Heart right ventricle (tissue), 16 donors: ENCODE measurements at regions not wholly inside any gene's neighbourhood (a gene's known extent, or its start where the extent isn't known, plus 50 kb on each side); places are given as distances from the start of the nearest gene placed in this dataset.

Source experiments
- ATAC-seq, 8 donors: fragments of 200-7000 bp; cut with Tn5 transposase; one replicate each; pipeline ENCODE4 v1.9.1; 2020; ENCODE audit warnings: mild to moderate bottlenecking in 8 of 8, moderate library complexity in 8 of 8, moderate number of reproducible peaks in 1 of 8
- DNase-seq, 2 donors: peaks; one replicate each; pipeline ENCODE4 v3.0.0-alpha.2; 2020
- H3K27ac ChIP-seq, 10 donors: fragments of 200-600 bp; sonication (generic) in 2 of 10; one replicate each; pipeline versions ENCODE4 v1.5.0 to v1.8.0; 2020 to 2022; ENCODE audit warnings: mild to moderate bottlenecking in 3 of 10
- H3K27me3 ChIP-seq, 7 donors: fragments of 200-600 bp; one replicate each; pipeline ENCODE4 v1.8.0; 2021 to 2022; ENCODE audit warnings: mild to moderate bottlenecking in 2 of 7
- H3K36me3 ChIP-seq, 9 donors: fragments of 200-600 bp; sonication (generic) in 1 of 9; one replicate each; pipeline versions ENCODE4 v1.5.0 to v1.8.0; 2020 to 2022; ENCODE audit warnings: mild to moderate bottlenecking in 2 of 9
- H3K4me1 ChIP-seq, 9 donors: fragments of 200-600 bp; sonication (generic) in 1 of 9; one replicate each; pipeline versions ENCODE4 v1.5.0 to v1.8.0; 2020 to 2022; ENCODE audit warnings: mild to moderate bottlenecking in 4 of 9
- H3K4me3 ChIP-seq, 10 donors: fragments of 200-600 bp; sonication (generic) in 2 of 10; one replicate each; pipeline versions ENCODE4 v1.5.0 to v1.8.0; 2020 to 2022; ENCODE audit warnings: mild to moderate bottlenecking in 7 of 10, moderate library complexity in 2 of 10
- H3K9me3 ChIP-seq, 11 donors: fragments of 200-600 bp in 10 of 11; sonication (generic) in 2 of 11; one replicate each; pipeline versions ENCODE4 v1.5.0 to v1.8.0; 2013 to 2022; ENCODE audit warnings: mild to moderate bottlenecking in 2 of 11, control low read depth in 1 of 11, moderate library complexity in 1 of 11
- CTCF ChIP-seq, 9 donors: fragments of 200-600 bp; sonication (generic) in 2 of 9; IDR thresholded peaks; one replicate each; pipeline versions ENCODE4 v1.5.0 to v1.8.0; 2021 to 2022; ENCODE audit warnings: antibody characterized with exemption in 9 of 9, mild to moderate bottlenecking in 5 of 9, moderate library complexity in 1 of 9
- WGBS, 2 donors: extraction: QIAGEN DNeasy Blood & Tissue Kit; methylation state at CpG; one replicate each; pipeline ENCODE4 v1.1.7; 2013; ENCODE audit warnings: inconsistent platforms in 1 of 2; 5-methylcytosine and 5-hydroxymethylcytosine counted together
- intact Hi-C, 10 donors: fragments of 100-400 bp; cut with DNase I; formaldehyde crosslinking; loops; one replicate each; pipeline versions ENCODE4 v1.11.1 to v1.14.2; 2022
- donor health status: Arrhythmogenic right ventricular cardiomyopathy.
- donor health status: ischemic (EF 13 %, LVEDD 7.1; RV severe dilation, severe dysfunction).
- donor health status: healthy with polysubstance abuse.
- donor health status: DM: no; HTN: yes; CAD: no.
- donor health status: DM: no; HTN: no; CAD: no.
- donor health status: ischemic (EF 25% LVEDD 6.9; RV normal size, moderate dysfunction).
- donor health status: ischemic (EF 25% LVEDD 5.7; RV mildly dilated, moderate dysfunction).
- donor health status: healthy.
- donor health status: DM: yes; HTN: yes; CAD: no.
- donor health status: Ischemic cardiomyopathy.
- donor health status: ischemic (EF 35%, LVEDD 5.7; RV mildly dilated, moderate dysfunction).
- donor health status: nonischemic (EF 11% LVEDD 7.7; RV severe dilation, severe dysfunction).
- donor health status: DM: yes; HTN: yes; CAD: no.
- donor health status: PGD.
- donor health status: ischemic (EF 29% LVEDD 5.4; RV normal size, mild dysfunction).
- donor health status: nonischemic (EF 23%, LVEDD 6.1; RV moderate dilation, normal function).

GRCh38 chr11:23257556-23257955, 397.3 kb upstream of the CCDC179 start:
- H3K9me3 ChIP-seq, result no peaks in the 10 kb centered on the region
- H3K27me3 ChIP-seq, result no peaks in the 10 kb centered on the region
- H3K36me3 ChIP-seq, result no peaks in the 10 kb centered on the region
- H3K4me1 ChIP-seq, result no peaks in the 10 kb centered on the region
- intact Hi-C loops, result no loop called here
- ATAC-seq, result no peak
- no peak overlapping the region for H3K27ac ChIP-seq
- no peak overlapping the region for H3K4me3 ChIP-seq
- TF ChIP-seq CTCF (IDR thresholded peaks at IDR 0.05), result no peak
- no peak for DNase-seq

- TF ChIP-seq CTCF (IDR thresholded peaks at IDR 0.05), result no peak
- Histone ChIP-seq H3K4me3 (no peak overlapping the region), H3K4me1 (no peaks in the 10 kb centered on the region), H3K9me3 (peaks cover 0 to 18% (median 0%) of the 10 kb centered on the region in 11 donors), H3K27me3 (no peaks in the 10 kb centered on the region), H3K36me3 (no peaks in the 10 kb centered on the region), H3K27ac (no peak overlapping the region)
- no peak for ATAC-seq
- DNase-seq, result no peak
- intact Hi-C loops, result no loop called here
These were observed 403.2 kb upstream of the CCDC179 start for GRCh38 chr11:23263466-23263865.

- Histone ChIP-seq H3K27me3 (no peaks in the 10 kb centered on the region), H3K4me3 (no peak overlapping the region), H3K36me3 (no peaks in the 10 kb centered on the region), H3K4me1 (no peaks in the 10 kb centered on the region), H3K9me3 (no peaks in the 10 kb centered on the region), H3K27ac (no peak overlapping the region)
- no peak for TF ChIP-seq CTCF (IDR thresholded peaks at IDR 0.05)
- no peak for ATAC-seq
- DNase-seq, result no peak
- intact Hi-C loops, result no loop called here
These were observed 411.8 kb upstream of the CCDC179 start for GRCh38 chr11:23272095-23272494.

- Histone ChIP-seq H3K4me1 (no peaks in the 10 kb centered on the region), H3K4me3 (no peak overlapping the region), H3K36me3 (no peaks in the 10 kb centered on the region), H3K9me3 (no peaks in the 10 kb centered on the region), H3K27me3 (no peaks in the 10 kb centered on the region), H3K27ac (no peak overlapping the region)
- TF ChIP-seq CTCF (IDR thresholded peaks at IDR 0.05), result no peak
- 91 to 92% methylated on average over 4 of the region's 4 CpGs for WGBS, 2 donors
- ATAC-seq, result no peak
- no peak for DNase-seq
- intact Hi-C loops, result no loop called here
These were observed 417.8 kb upstream of the CCDC179 start for GRCh38 chr11:23278121-23278520.

GRCh38 chr11:23280088-23280487, 419.8 kb upstream of the CCDC179 start:
- 66 to 81% methylated on average over 2 of the region's 2 CpGs for WGBS, 2 donors
- H3K4me3 ChIP-seq, result no peak overlapping the region
- H3K4me1 ChIP-seq, result no peaks in the 10 kb centered on the region
- DNase-seq (no peak), ATAC-seq (no peak)
- H3K9me3 ChIP-seq, result no peaks in the 10 kb centered on the region
- no peaks in the 10 kb centered on the region for H3K36me3 ChIP-seq
- no peak for TF ChIP-seq CTCF (IDR thresholded peaks at IDR 0.05)
- H3K27me3 ChIP-seq, result no peaks in the 10 kb centered on the region
- intact Hi-C loops, result no loop called here
- H3K27ac ChIP-seq, result no peak overlapping the region
